T-helper 2 cell treated with Interferon-gamma antibody and Interleukin-4, amounts not matched to agents 5 μg/mL and 100 μg/mL, for 36 hours (primary cell): ENCODE measurements at regions not wholly inside any gene's neighbourhood (a gene's known extent, or its start where the extent isn't known, plus 50 kb on each side); places are given as distances from the start of the nearest gene placed in this dataset.

Experiments
- DNase-seq: peaks from one replicate; pipeline ENCODE4 v3.0.0; 2021; ENCODE audit warnings: low spot score
- H3K27ac Mint-ChIP-seq: one replicate; pipeline ENCODE4 v1.8.0; 2021; ENCODE audit warnings: mild to moderate bottlenecking, mixed read lengths
- H3K27me3 Mint-ChIP-seq: one replicate; pipeline ENCODE4 v1.8.0; 2021; ENCODE audit warnings: low read depth, mixed read lengths
- H3K36me3 Mint-ChIP-seq: one replicate; pipeline ENCODE4 v1.8.0; 2021; ENCODE audit warnings: low read depth, mixed read lengths
- H3K4me1 Mint-ChIP-seq: one replicate; pipeline ENCODE4 v1.8.0; 2021; ENCODE audit warnings: low read depth, mixed read lengths
- H3K4me3 Mint-ChIP-seq: one replicate; pipeline ENCODE4 v1.8.0; 2022; ENCODE audit warnings: mild to moderate bottlenecking, moderate library complexity, mixed read lengths
- H3K9me3 Mint-ChIP-seq: one replicate; pipeline ENCODE4 v1.8.0; 2021; ENCODE audit warnings: mixed read lengths

DNA sequence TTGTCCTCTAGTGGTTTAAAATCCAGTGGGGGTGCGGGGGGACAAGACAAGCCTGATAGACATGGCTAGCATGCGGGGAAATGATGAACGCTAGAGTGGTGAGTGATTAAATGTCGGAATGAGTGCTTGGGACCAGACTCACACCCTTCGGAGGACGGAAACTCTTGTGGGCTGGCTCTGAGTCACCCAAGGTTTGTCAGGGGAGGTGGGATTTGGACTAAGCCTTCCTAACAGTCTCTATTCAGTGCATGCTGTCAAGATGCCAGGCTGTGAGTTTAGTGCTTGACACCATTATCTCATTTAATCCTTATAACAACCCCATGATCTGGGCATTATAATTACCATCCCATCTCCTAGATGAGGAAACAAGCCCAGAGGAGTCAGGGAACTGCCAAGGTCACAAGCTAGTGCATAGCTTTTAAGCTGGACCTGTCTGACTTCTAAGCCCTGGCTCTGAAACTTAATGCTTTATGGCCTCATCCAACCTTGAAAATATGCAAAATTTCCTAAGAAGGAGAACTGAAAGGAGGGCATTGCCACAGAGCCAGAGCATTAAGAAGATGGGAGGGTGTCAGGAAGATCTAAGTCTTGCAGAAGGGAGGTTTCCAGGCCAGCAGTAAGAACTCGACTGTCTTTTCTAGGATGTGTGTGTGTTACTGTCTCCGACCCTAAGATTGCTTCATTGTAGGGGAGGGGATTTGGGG, 168.7 kb upstream of the LRFN2 start:
- DNase-seq = no peak
- no peaks in the 10 kb centered on the region for H3K4me1 Mint-ChIP-seq
- peaks cover 41% of the 10 kb centered on the region for H3K27me3 Mint-ChIP-seq
- no peak overlapping the region for H3K4me3 Mint-ChIP-seq
- no peaks in the 10 kb centered on the region for H3K36me3 Mint-ChIP-seq
- no peaks in the 10 kb centered on the region for H3K9me3 Mint-ChIP-seq
- no peak overlapping the region for H3K27ac Mint-ChIP-seq

DNA sequence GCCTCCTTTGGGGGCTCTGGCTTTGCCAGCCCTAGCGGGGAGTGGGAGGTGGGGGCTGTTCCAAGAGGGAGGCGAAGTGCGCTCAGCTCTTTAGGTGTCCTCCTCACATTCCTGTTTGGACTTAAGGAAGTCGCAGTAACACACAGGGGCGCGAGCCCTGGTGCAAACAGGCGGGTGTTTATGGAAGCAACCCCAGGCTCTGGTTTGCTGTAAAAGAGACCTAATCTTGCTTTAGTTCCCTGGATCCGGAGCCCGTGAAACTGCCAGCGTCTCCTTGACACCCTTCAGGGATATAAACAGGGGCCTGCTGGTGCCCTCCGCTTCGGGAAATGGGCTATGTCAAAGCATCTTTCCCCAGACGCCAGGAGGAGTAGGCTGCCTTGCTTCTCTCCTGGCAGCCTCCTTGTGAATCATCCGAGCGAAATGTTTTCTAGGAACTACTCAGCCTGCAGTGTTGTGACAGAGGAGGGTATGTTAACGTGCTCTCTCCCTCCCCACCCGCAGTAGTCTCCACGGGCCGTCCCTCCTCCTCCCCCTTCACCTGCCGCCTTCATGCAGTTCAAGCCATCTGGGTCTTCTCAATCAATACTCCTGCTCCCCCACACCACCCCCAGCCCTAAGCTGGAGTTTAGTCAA, 168.0 kb upstream of the LRFN2 start:
- Mint-ChIP-seq H3K4me1 (no peaks in the 10 kb centered on the region), H3K4me3 (no peak overlapping the region), H3K27ac (no peak overlapping the region), H3K36me3 (no peaks in the 10 kb centered on the region), H3K9me3 (no peaks in the 10 kb centered on the region), H3K27me3 (peaks cover 41% of the 10 kb centered on the region)
- no peak for DNase-seq

DNA sequence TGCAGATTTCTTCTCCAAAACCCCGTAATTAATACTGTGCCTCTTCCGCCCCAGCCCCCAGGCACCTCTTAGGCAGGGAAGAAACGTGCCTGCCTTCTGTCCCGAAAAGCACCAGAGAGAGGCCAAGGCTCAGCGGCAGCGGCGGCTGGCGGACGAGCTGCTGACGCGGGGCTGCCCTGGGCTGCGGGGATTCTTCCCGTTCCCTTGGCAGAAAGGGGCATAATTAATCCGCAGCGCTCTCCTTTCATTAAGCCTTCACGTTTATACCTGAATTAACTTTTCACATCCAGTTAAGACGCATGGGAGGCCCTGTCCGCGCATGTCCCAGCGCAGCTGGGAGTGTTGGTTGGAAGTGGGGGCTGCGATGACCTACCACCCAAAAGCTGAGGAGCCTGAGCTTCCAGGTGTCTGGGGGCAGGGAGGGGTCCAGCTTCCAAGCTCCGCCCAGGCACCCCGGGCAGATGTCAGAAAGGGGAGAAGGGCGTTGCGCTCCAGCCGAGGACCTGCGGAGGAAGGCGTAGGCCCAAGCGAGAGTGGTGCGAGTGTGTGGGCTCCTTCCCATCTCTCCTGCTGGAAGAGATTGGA, 167.4 kb upstream of the LRFN2 start:
- no peaks in the 10 kb centered on the region for H3K9me3 Mint-ChIP-seq
- no peak for DNase-seq
- no peaks in the 10 kb centered on the region for H3K4me1 Mint-ChIP-seq
- no peaks in the 10 kb centered on the region for H3K36me3 Mint-ChIP-seq
- no peak overlapping the region for H3K27ac Mint-ChIP-seq
- no peak overlapping the region for H3K4me3 Mint-ChIP-seq
- peaks cover 41% of the 10 kb centered on the region for H3K27me3 Mint-ChIP-seq

DNA sequence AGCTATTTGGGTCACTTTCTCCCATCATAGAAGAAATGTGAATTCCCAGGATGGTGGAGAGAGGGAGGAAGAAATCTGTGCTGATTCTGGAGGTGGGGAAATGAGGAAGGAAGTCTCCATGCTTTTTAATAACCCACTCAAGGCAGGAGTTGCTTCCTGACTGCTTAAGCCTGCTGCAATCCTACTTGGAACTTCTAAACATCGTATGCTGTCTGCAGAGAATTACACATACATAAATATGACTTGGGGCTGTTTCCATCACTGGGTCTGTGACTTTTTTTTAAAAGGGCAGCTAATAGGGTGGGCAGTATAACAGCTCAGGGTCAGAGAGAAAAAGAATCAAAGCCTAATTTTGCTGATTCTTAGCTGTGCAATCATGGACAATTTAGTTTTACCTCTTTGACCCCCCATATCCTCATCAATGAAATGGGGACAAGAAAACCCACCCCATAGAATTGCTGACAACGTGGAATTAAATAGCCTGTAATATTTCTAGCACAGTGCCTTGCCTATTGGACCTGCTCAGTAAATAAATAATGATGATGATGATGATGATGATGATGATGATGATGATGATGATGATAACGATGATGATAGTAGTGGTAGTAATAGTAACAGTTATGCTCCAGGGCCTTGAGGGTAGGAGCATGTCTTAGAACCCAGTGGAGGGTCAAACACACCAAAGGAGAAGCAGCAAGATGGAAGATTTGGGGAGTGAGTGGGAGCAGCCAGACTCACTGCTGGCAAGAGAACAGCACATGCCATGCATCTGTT, 166.7 kb upstream of the LRFN2 start:
- Mint-ChIP-seq H3K4me1 (no peaks in the 10 kb centered on the region), H3K27ac (no peak overlapping the region), H3K4me3 (no peak overlapping the region), H3K9me3 (no peaks in the 10 kb centered on the region), H3K27me3 (peaks cover 45% of the 10 kb centered on the region), H3K36me3 (no peaks in the 10 kb centered on the region)
- DNase-seq = no peak

DNA sequence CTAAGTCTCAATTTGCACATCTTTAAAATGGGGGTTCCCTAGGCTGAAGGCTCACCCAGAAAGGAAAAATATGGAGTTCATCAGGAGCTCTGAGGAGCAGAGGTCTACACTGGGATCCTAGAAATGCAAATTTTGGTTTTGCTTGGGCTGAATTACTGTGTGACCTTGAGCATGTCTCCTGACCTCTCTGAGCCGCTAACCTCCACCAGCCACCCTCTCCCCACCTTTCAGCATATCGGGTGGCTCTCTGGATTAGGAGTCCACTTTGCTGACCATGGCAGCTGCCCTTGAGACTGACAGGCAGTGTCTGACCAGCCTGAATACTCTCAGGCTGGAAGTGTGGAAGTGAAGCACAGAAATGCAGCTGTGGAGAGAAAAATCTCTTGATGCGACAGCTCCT, 165.9 kb upstream of the LRFN2 start:
- Mint-ChIP-seq H3K27ac (no peak overlapping the region), H3K4me3 (no peak overlapping the region), H3K36me3 (no peaks in the 10 kb centered on the region), H3K27me3 (peaks cover 43% of the 10 kb centered on the region), H3K4me1 (no peaks in the 10 kb centered on the region), H3K9me3 (no peaks in the 10 kb centered on the region)
- no peak for DNase-seq

DNA sequence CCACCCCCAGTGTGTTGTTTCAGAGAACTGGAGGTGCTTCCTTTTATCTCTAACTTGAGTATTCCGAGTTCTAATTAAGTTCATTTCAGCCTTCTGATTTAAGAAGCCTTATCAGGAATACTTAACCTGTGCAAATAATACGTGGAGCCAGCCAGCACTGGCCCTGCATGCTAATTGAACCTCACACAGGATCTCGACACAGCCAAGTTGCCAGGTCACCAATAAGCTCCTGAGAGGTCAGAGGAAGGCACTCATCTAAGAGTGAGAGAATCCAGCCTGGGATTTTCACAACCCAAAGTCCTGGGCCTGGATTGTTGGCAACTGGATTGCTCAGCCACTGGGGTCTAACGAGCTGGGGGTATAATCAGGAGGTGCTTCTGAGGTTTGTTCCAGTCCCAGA, 157.7 kb upstream of the LRFN2 start:
- no peak overlapping the region for H3K4me3 Mint-ChIP-seq
- no peak overlapping the region for H3K27ac Mint-ChIP-seq
- H3K4me1 Mint-ChIP-seq = no peaks in the 10 kb centered on the region
- H3K9me3 Mint-ChIP-seq = no peaks in the 10 kb centered on the region
- peaks cover 16% of the 10 kb centered on the region for H3K27me3 Mint-ChIP-seq
- no peaks in the 10 kb centered on the region for H3K36me3 Mint-ChIP-seq
- DNase-seq = no peak

DNA sequence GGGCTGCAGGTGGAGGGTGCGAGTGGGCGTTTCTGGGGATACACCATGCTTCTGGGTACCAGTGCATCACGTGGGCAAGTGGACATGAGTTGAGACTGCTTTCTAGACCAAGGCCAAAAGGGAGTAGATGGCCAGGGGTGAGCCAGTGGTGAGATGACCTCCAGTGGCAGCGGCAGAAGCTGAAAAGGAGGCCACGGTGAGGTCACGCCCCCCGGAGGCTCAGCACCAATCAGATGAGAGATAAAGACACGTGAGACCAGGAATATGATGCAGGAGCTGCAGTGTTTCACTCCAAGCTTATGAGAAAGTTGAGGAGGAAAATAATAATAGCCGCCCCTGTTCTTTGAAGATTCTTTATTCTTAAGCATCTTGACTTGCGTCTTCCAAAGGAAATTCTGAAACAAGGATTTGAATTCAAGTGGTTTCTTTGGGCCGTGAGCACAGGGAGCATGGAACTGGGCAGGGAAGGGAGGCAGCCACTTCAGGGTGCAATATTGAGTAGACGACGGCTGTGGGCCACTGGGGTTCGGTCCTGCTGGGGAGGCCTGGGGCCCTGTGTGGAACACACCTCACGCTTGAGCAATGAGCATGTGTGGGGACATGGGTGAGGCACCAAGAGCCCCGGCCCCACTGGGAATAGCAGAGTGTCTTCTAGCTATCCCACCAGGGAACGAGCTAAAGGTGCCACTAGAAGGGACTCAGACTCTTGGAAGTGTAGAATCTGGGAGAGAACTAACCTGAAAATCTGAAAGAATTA, 156.7 kb upstream of the LRFN2 start:
- H3K27me3 Mint-ChIP-seq = peaks cover 12% of the 10 kb centered on the region
- H3K27ac Mint-ChIP-seq = no peak overlapping the region
- no peak for DNase-seq
- H3K36me3 Mint-ChIP-seq = no peaks in the 10 kb centered on the region
- H3K4me3 Mint-ChIP-seq = no peak overlapping the region
- H3K4me1 Mint-ChIP-seq = no peaks in the 10 kb centered on the region
- no peaks in the 10 kb centered on the region for H3K9me3 Mint-ChIP-seq

DNA sequence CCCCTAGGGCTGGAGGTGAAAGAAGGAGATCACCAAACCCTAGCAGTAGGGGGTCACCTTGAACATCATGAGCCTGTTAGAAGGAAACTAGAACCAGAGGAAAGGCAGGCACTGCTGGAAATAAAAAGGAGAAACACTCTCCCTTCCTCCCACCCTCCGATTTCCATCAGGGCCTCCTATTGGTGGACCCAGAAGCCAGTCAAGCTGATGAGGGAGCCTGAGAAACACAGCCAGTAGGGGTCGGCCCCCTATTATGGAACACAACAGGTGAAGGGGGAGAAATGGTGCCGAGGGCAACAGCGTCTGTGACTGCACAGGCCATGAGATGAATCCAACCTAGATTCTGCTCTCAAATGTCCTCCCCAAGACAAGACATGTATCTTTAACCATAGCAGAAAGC, 156.1 kb upstream of the LRFN2 start:
- peaks cover 12% of the 10 kb centered on the region for H3K27me3 Mint-ChIP-seq
- H3K36me3 Mint-ChIP-seq = no peaks in the 10 kb centered on the region
- DNase-seq = no peak
- no peaks in the 10 kb centered on the region for H3K4me1 Mint-ChIP-seq
- H3K4me3 Mint-ChIP-seq = no peak overlapping the region
- no peaks in the 10 kb centered on the region for H3K9me3 Mint-ChIP-seq
- H3K27ac Mint-ChIP-seq = no peak overlapping the region

DNA sequence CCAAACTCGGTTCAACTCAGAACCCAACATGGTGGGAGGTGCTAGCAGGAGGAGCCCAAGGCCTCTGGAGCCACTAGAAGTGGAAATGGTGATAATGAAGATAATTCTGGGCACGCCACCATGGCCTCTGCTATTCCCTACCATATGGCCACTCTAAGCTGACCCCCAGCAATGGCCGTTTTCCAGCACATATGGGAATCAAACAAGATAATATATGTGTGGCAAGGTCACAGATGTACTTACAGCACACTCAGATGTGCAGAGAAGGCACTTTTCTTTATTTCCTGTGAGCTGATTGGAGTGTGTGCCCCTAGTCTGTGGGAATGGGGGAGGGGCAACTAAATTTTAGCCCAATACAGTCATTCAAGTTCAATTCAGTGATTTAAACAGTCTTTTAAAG, 153.4 kb upstream of the LRFN2 start:
- Mint-ChIP-seq H3K4me1 (no peaks in the 10 kb centered on the region), H3K27ac (no peak overlapping the region), H3K4me3 (no peak overlapping the region), H3K27me3 (peaks cover 4% of the 10 kb centered on the region), H3K9me3 (no peaks in the 10 kb centered on the region), H3K36me3 (no peaks in the 10 kb centered on the region)
- no peak for DNase-seq

DNA sequence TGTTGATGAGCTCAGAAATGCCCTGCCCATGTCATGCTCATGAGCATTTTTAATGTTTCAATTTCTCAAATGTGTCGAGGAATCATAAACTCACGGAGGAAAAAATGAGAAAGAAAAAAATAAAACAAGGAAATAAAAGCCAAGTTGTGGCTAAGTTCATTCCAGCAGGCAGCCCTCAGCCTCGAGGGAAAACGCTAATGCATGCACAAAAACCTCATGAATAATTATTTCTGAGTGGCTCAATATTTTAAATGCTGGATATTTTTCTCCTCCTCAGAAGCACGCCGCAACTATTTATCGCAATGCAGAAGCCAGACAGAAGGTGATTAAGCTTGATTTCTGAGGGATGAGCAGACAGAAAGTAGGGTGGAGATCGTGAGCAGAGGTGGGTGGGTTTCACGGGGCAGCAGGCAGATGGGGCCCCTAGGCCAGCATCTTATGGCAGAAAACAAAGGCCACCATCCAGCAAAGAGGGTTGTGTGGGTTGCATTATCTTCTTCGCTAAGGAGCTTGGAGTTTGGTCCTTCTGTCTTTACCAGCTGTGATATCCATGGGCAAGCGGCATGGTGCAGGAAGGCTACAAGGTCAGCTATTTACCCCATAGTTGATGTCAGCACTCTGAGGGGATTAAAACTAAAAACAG, 151.5 kb upstream of the LRFN2 start:
- no peak overlapping the region for H3K4me3 Mint-ChIP-seq
- DNase-seq = no peak
- no peaks in the 10 kb centered on the region for H3K9me3 Mint-ChIP-seq
- peaks cover 13% of the 10 kb centered on the region for H3K27me3 Mint-ChIP-seq
- no peaks in the 10 kb centered on the region for H3K36me3 Mint-ChIP-seq
- H3K4me1 Mint-ChIP-seq = no peaks in the 10 kb centered on the region
- H3K27ac Mint-ChIP-seq = no peak overlapping the region

DNA sequence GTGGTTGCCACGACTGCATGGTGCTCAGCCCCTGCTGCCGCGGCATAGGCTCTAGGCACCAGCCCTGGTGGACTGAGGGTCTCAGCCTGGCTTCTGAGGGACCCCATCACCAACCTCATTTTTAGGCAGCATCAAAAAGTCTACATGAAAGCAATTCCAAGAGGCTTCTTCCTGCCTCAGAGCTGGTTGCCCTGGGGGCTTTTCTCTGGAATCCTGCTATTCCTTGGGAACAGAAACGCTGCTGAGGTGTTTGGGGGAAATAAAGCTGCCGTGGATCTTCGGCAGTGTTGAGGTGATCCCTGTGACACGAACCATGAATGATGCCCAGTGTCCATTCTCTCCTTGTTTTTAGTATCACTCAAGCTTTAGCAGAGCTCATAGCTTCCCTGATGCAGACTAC, 148.4 kb upstream of the LRFN2 start:
- Mint-ChIP-seq H3K4me3 (no peak overlapping the region), H3K27me3 (peaks cover 12% of the 10 kb centered on the region), H3K4me1 (no peaks in the 10 kb centered on the region), H3K27ac (no peak overlapping the region), H3K36me3 (no peaks in the 10 kb centered on the region), H3K9me3 (no peaks in the 10 kb centered on the region)
- no peak for DNase-seq

DNA sequence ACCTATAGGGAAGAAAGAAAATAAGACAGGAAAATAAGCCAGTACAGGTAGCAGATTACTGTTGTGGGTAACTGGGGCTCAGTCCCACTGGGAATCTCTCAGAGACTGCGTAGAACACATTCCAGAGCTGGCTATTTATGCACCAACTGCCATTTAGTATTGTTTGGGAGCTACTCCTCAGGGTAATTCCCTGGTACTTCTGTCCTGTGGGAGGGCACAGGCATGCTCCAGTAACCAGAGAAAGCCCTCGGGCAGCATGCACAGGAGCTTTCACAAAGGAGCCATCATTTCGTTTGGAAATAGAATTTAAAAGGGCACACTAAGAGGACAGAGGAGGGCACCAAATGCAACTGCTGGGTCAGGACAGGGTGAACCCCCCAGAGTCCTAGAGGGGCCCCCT, 148.0 kb upstream of the LRFN2 start:
- H3K4me3 Mint-ChIP-seq = no peak overlapping the region
- DNase-seq = no peak
- peaks cover 12% of the 10 kb centered on the region for H3K27me3 Mint-ChIP-seq

DNA sequence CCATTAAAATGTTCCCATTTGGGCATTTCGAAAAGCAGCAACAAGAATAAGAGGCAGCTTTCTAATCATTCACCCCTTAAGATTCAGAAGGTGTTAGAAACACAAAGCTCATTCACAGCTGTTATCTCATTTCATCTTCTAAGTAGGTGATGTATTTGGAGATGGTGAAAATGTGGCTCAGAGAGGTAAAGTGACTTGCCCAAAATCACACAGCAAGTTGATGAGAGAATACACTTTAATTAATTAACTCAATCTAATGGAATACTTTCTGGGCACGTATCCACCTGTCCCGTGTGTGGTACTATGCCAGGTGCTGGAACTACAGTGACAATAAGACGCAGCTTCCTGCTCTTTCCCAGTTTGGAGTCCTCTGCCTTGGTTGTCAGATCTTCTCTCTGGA, 147.4 kb upstream of the LRFN2 start:
- Mint-ChIP-seq H3K27me3 (peaks cover 12% of the 10 kb centered on the region), H3K4me3 (no peak overlapping the region), H3K27ac (no peak overlapping the region), H3K36me3 (no peaks in the 10 kb centered on the region), H3K9me3 (no peaks in the 10 kb centered on the region), H3K4me1 (no peaks in the 10 kb centered on the region)
- DNase-seq = no peak

More for the DNA sequence above, 148.0 kb upstream of the LRFN2 start:
- no peaks in the 10 kb centered on the region for H3K9me3 Mint-ChIP-seq
- H3K4me1 Mint-ChIP-seq = no peaks in the 10 kb centered on the region
- H3K27ac Mint-ChIP-seq = no peak overlapping the region
- H3K36me3 Mint-ChIP-seq = no peaks in the 10 kb centered on the region
